Breast epithelium (tissue), 3 donors: ENCODE measurements at regions not wholly inside any gene's neighbourhood (a gene's known extent, or its start where the extent isn't known, plus 50 kb on each side); places are given as distances from the start of the nearest gene placed in this dataset.

ENCODE experiments used
- POLR2A ChIP-seq: fragments of 450-650 bp; IDR thresholded peaks from one replicate; pipeline ENCODE4 v1.6.1; 2016; ENCODE audit warnings: antibody characterized with exemption, mild to moderate bottlenecking, moderate library complexity
- POLR2AphosphoS5 ChIP-seq, 3 donors: sonication (generic); formaldehyde crosslinking; IDR thresholded peaks; one replicate each; pipeline ENCODE4 v1.6.1; 2017; ENCODE audit warnings: antibody characterized with exemption in 3 of 3
- TF ChIP-seq, protein P1 (sequence below), 3 donors: fragments of 450-650 bp; IDR thresholded peaks; one replicate each; pipeline ENCODE4 v1.5.1; 2016 to 2017; ENCODE audit warnings: antibody characterized with exemption in 3 of 3, mild to moderate bottlenecking in 3 of 3, moderate library complexity in 3 of 3

DNA sequence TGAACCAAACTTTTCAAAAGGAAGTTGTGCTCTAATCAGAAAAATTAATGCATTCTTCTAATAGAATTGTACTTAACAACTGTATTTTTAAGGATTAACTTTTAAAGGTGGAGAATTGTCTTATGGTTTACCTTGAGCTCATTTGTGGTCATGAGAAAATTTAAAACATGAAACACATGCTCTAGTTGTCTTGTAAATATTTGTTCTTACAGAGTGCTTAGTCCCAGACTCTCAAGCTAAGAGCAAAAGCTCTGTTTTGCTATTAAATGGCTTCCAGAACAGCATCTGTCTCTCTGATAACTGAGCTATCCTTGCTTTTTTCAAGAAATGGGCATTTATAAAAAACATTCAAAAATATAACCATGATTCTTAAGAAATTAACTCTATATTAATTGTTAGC is 512.2 kb upstream of the SYNCRIP start:
- TF ChIP-seq POLR2AphosphoS5 (IDR thresholded peaks at IDR 0.05): no peak
- no peak for TF ChIP-seq POLR2A
- TF ChIP-seq, protein P1, sequence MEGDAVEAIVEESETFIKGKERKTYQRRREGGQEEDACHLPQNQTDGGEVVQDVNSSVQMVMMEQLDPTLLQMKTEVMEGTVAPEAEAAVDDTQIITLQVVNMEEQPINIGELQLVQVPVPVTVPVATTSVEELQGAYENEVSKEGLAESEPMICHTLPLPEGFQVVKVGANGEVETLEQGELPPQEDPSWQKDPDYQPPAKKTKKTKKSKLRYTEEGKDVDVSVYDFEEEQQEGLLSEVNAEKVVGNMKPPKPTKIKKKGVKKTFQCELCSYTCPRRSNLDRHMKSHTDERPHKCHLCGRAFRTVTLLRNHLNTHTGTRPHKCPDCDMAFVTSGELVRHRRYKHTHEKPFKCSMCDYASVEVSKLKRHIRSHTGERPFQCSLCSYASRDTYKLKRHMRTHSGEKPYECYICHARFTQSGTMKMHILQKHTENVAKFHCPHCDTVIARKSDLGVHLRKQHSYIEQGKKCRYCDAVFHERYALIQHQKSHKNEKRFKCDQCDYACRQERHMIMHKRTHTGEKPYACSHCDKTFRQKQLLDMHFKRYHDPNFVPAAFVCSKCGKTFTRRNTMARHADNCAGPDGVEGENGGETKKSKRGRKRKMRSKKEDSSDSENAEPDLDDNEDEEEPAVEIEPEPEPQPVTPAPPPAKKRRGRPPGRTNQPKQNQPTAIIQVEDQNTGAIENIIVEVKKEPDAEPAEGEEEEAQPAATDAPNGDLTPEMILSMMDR (IDR thresholded peaks at IDR 0.05): no peak
